H1 (cell line): ENCODE measurements at regions not wholly inside any gene's neighbourhood (a gene's known extent, or its start where the extent isn't known, plus 50 kb on each side); places are given as distances from the start of the nearest gene placed in this dataset.

Experiments used
- TF ChIP-seq, protein P1 (sequence below): fragments of 300-600 bp; sonication (generic); IDR thresholded peaks from 2 replicates; pipeline ENCODE4 v1.7.1; 2012; ENCODE audit warnings: low read length, moderate library complexity, mild to moderate bottlenecking, inconsistent platforms; ENCODE audit not compliant: insufficient replicate concordance

- TF ChIP-seq, protein P1, sequence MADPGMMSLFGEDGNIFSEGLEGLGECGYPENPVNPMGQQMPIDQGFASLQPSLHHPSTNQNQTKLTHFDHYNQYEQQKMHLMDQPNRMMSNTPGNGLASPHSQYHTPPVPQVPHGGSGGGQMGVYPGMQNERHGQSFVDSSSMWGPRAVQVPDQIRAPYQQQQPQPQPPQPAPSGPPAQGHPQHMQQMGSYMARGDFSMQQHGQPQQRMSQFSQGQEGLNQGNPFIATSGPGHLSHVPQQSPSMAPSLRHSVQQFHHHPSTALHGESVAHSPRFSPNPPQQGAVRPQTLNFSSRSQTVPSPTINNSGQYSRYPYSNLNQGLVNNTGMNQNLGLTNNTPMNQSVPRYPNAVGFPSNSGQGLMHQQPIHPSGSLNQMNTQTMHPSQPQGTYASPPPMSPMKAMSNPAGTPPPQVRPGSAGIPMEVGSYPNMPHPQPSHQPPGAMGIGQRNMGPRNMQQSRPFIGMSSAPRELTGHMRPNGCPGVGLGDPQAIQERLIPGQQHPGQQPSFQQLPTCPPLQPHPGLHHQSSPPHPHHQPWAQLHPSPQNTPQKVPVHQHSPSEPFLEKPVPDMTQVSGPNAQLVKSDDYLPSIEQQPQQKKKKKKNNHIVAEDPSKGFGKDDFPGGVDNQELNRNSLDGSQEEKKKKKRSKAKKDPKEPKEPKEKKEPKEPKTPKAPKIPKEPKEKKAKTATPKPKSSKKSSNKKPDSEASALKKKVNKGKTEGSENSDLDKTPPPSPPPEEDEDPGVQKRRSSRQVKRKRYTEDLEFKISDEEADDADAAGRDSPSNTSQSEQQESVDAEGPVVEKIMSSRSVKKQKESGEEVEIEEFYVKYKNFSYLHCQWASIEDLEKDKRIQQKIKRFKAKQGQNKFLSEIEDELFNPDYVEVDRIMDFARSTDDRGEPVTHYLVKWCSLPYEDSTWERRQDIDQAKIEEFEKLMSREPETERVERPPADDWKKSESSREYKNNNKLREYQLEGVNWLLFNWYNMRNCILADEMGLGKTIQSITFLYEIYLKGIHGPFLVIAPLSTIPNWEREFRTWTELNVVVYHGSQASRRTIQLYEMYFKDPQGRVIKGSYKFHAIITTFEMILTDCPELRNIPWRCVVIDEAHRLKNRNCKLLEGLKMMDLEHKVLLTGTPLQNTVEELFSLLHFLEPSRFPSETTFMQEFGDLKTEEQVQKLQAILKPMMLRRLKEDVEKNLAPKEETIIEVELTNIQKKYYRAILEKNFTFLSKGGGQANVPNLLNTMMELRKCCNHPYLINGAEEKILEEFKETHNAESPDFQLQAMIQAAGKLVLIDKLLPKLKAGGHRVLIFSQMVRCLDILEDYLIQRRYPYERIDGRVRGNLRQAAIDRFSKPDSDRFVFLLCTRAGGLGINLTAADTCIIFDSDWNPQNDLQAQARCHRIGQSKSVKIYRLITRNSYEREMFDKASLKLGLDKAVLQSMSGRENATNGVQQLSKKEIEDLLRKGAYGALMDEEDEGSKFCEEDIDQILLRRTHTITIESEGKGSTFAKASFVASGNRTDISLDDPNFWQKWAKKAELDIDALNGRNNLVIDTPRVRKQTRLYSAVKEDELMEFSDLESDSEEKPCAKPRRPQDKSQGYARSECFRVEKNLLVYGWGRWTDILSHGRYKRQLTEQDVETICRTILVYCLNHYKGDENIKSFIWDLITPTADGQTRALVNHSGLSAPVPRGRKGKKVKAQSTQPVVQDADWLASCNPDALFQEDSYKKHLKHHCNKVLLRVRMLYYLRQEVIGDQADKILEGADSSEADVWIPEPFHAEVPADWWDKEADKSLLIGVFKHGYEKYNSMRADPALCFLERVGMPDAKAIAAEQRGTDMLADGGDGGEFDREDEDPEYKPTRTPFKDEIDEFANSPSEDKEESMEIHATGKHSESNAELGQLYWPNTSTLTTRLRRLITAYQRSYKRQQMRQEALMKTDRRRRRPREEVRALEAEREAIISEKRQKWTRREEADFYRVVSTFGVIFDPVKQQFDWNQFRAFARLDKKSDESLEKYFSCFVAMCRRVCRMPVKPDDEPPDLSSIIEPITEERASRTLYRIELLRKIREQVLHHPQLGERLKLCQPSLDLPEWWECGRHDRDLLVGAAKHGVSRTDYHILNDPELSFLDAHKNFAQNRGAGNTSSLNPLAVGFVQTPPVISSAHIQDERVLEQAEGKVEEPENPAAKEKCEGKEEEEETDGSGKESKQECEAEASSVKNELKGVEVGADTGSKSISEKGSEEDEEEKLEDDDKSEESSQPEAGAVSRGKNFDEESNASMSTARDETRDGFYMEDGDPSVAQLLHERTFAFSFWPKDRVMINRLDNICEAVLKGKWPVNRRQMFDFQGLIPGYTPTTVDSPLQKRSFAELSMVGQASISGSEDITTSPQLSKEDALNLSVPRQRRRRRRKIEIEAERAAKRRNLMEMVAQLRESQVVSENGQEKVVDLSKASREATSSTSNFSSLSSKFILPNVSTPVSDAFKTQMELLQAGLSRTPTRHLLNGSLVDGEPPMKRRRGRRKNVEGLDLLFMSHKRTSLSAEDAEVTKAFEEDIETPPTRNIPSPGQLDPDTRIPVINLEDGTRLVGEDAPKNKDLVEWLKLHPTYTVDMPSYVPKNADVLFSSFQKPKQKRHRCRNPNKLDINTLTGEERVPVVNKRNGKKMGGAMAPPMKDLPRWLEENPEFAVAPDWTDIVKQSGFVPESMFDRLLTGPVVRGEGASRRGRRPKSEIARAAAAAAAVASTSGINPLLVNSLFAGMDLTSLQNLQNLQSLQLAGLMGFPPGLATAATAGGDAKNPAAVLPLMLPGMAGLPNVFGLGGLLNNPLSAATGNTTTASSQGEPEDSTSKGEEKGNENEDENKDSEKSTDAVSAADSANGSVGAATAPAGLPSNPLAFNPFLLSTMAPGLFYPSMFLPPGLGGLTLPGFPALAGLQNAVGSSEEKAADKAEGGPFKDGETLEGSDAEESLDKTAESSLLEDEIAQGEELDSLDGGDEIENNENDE, result peak; percentile 65
These were observed 467.4 kb upstream of the SEMA6A start (continued) for GRCh38 chr5:117041926-117042595.
